Panc1 (cell line): ENCODE measurements at regions not wholly inside any gene's neighbourhood (a gene's known extent, or its start where the extent isn't known, plus 50 kb on each side); places are given as distances from the start of the nearest gene placed in this dataset.

Source experiments
- ATAC-seq: fragments of 200-7000 bp; cut with Tn5 transposase; 2 replicates; pipeline ENCODE4 v1.9.1; 2020; ENCODE audit warnings: mild to moderate bottlenecking, moderate library complexity
- BruUV-seq: library from RNA; stranded (reverse); fragments of 400-500 nt; replicated peaks from 2 replicates; lab custom pipeline; 2021; lab: Mats Ljungman, UMichigan
- CTCF ChIA-PET: fragments of 300-600 bp; sonication (Branson Sonifier 250); formaldehyde crosslinking; loops from one replicate; lab custom pipeline; 2022; ENCODE audit warnings: antibody characterized with exemption; lab: Charles Lee
- POLR2A ChIA-PET: fragments of 300-600 bp; sonication (Branson Sonifier 250); formaldehyde crosslinking; loops from one replicate; lab custom pipeline; 2022; ENCODE audit warnings: antibody characterized with exemption; lab: Charles Lee
- DNase-seq: peaks from one replicate; pipeline ENCODE4 v3.0.0-alpha.2; 2010; ENCODE audit warnings: low read depth, low spot score
- H3K27ac ChIP-seq: 2 replicates; pipeline ENCODE4 v1.5.1; 2011; ENCODE audit warnings: mild to moderate bottlenecking, low read length, inconsistent platforms
- H3K27me3 ChIP-seq: fragments of 200-500 bp; sonication (Bioruptor generic); 2 replicates; pipeline ENCODE4 v1.6.0; 2014; ENCODE audit warnings: low read length, inconsistent platforms; ENCODE audit not compliant: control insufficient read depth, insufficient read depth
- H3K36me3 ChIP-seq: fragments of 200-500 bp; sonication (Bioruptor generic); 2 replicates; pipeline ENCODE4 v1.5.1; 2014; ENCODE audit warnings: inconsistent platforms, mild to moderate bottlenecking, low read length, moderate library complexity; ENCODE audit not compliant: control insufficient read depth, insufficient read depth
- H3K4me1 ChIP-seq: 2 replicates; pipeline ENCODE4 v1.5.1; 2011; ENCODE audit warnings: inconsistent platforms, mild to moderate bottlenecking, low read length, moderate library complexity; ENCODE audit not compliant: control insufficient read depth, insufficient read depth
- H3K4me3 ChIP-seq, 2 experiments: 2 replicates each; pipeline ENCODE4 v1.5.1; 2011 to 2012; ENCODE audit warnings: low read depth in 2 of 2, low read length in 2 of 2, mild to moderate bottlenecking in 2 of 2, inconsistent platforms in 1 of 2, moderate library complexity in 1 of 2
- H3K9me3 ChIP-seq: fragments of 200-500 bp; sonication (Bioruptor generic); 2 replicates; pipeline ENCODE4 v1.5.1; 2014; ENCODE audit warnings: low read depth, mild to moderate bottlenecking, inconsistent platforms, low read length, moderate library complexity; ENCODE audit not compliant: control insufficient read depth, insufficient read depth
- POLR2AphosphoS5 ChIP-seq: IDR thresholded peaks from 2 replicates; pipeline ENCODE4 v1.6.1; 2012; ENCODE audit warnings: mild to moderate bottlenecking, low read depth, low read length, moderate library complexity
- REST ChIP-seq, 2 experiments: IDR thresholded peaks; 2 replicates each; pipeline ENCODE4 v1.6.1; 2011 to 2012; ENCODE audit warnings: low read depth in 2 of 2, control low read depth in 1 of 2, low read length in 1 of 2, mild to moderate bottlenecking in 1 of 2, moderate library complexity in 1 of 2; ENCODE audit not compliant: insufficient read depth in 1 of 2
- SIN3A ChIP-seq: IDR thresholded peaks from 2 replicates; pipeline ENCODE4 v1.6.1; 2012; ENCODE audit warnings: low read depth, mild to moderate bottlenecking, low read length, moderate library complexity, borderline replicate concordance; ENCODE audit not compliant: insufficient read depth
- TCF7L2 ChIP-seq: IDR thresholded peaks from 2 replicates; pipeline ENCODE4 v1.6.1; 2011; ENCODE audit warnings: mild to moderate bottlenecking, low read depth, low read length, inconsistent platforms
- in situ Hi-C: cut with HindIII; loops from 2 replicates; pipeline ENCODE4 v1.10.0; 2016; ENCODE audit warnings: low sequenced_read_pairs, low pct_unique_long_range_greater_than_20kb
- intact Hi-C: fragments of 100-400 bp; cut with micrococcal nuclease; formaldehyde crosslinking; loops from one replicate; pipeline ENCODE4 v1.10.0; 2022; ENCODE audit not compliant: unreplicated experiment
- TF ChIP-seq, protein P1 (sequence below): fragments of 450-650 bp; IDR thresholded peaks from 2 replicates; pipeline ENCODE4 v1.5.1; 2017; ENCODE audit warnings: mild to moderate bottlenecking

- BruUV-seq = no TSS peak
- DNase-seq = no peak
- intact Hi-C loops (no loop called here), in situ Hi-C loops (no loop called here)
- TF ChIP-seq REST (IDR thresholded peaks at IDR 0.05; ENCODE audit: insufficient read depth in 1 of 2, low read depth in 2 of 2, low read length in 1 of 2) (no peak), POLR2AphosphoS5 (no peak), TCF7L2 (no peak), SIN3A (no peak)
- TF ChIP-seq, protein P1, sequence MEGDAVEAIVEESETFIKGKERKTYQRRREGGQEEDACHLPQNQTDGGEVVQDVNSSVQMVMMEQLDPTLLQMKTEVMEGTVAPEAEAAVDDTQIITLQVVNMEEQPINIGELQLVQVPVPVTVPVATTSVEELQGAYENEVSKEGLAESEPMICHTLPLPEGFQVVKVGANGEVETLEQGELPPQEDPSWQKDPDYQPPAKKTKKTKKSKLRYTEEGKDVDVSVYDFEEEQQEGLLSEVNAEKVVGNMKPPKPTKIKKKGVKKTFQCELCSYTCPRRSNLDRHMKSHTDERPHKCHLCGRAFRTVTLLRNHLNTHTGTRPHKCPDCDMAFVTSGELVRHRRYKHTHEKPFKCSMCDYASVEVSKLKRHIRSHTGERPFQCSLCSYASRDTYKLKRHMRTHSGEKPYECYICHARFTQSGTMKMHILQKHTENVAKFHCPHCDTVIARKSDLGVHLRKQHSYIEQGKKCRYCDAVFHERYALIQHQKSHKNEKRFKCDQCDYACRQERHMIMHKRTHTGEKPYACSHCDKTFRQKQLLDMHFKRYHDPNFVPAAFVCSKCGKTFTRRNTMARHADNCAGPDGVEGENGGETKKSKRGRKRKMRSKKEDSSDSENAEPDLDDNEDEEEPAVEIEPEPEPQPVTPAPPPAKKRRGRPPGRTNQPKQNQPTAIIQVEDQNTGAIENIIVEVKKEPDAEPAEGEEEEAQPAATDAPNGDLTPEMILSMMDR = no peak
- CTCF ChIA-PET = no interaction called here
- POLR2A ChIA-PET = no interaction called here
- Histone ChIP-seq H3K4me3 (no peak overlapping the region), H3K27me3 (peaks cover 3% of the 10 kb centered on the region), H3K27ac (no peak overlapping the region), H3K9me3 (no peaks in the 10 kb centered on the region), H3K36me3 (no peaks in the 10 kb centered on the region), H3K4me1 (no peaks in the 10 kb centered on the region)
- ATAC-seq = no peak
Observed at GRCh38 chr11:119816660-119817059, 87.7 kb upstream of the NECTIN1 start.

- no peak for ATAC-seq
- intact Hi-C loops = no loop called here
- no peaks in the 10 kb centered on the region for H3K36me3 ChIP-seq
- no peak overlapping the region for H3K4me3 ChIP-seq
- CTCF ChIA-PET = no interaction called here
- in situ Hi-C loops = no loop called here
- H3K27ac ChIP-seq = no peak overlapping the region
- DNase-seq = no peak
- no peaks in the 10 kb centered on the region for H3K4me1 ChIP-seq
- BruUV-seq = no TSS peak
- peaks cover 7% of the 10 kb centered on the region for H3K27me3 ChIP-seq
- no peak for TF ChIP-seq REST (IDR thresholded peaks at IDR 0.05; ENCODE audit: insufficient read depth in 1 of 2, low read depth in 2 of 2, low read length in 1 of 2)
- no peak for TF ChIP-seq SIN3A
- TF ChIP-seq, protein P1 = no peak
- no peak for TF ChIP-seq POLR2AphosphoS5
- no peak for TF ChIP-seq TCF7L2
- POLR2A ChIA-PET = no interaction called here
- H3K9me3 ChIP-seq = no peaks in the 10 kb centered on the region
Observed at GRCh38 chr11:119814766-119815165, 85.8 kb upstream of the NECTIN1 start.
